ENCODE measurements at regions not wholly inside any gene's neighbourhood (a gene's known extent, or its start where the extent isn't known, plus 50 kb on each side); places are given as distances from the start of the nearest gene placed in this dataset.

GRCh38 chr22:48822278-48823233, 1005.1 kb downstream of the BRD1 start:
- Histone ChIP-seq H3K36me3 (replicated peaks in 1 of 2; ENCODE audit: control insufficient read depth in 1 of 2, insufficient read depth in 2 of 2, low read length in 2 of 2) (no peaks in the 10 kb centered on the region), H3K4me3 (replicated peaks in 1 of 3; ENCODE audit: insufficient read depth in 1 of 3, low read depth in 2 of 3, low read length in 3 of 3) (no peak overlapping the region), H3K27me3 (ENCODE audit: control insufficient read depth in 1 of 2, insufficient read depth in 2 of 2, low read length in 2 of 2) (peaks cover 2 to 17% of the 10 kb centered on the region in 2 experiments; a peak in 3 of 5 replicates), H2AFZ (ENCODE audit: low read length) (no peak overlapping the region), H4K20me1 (ENCODE audit: insufficient read depth, low read length) (no peaks in the 10 kb centered on the region), H3K79me2 (ENCODE audit: insufficient read depth, low read length) (no peaks in the 10 kb centered on the region), H3K4me1 (ENCODE audit: insufficient read depth, low read length) (no peaks in the 10 kb centered on the region), H3K27ac (ENCODE audit: extremely low read length, insufficient read depth, low read length) (no peak overlapping the region), H3K4me2 (ENCODE audit: low read depth, low read length) (no peak overlapping the region), H3K9me3 (ENCODE audit: low read length) (no peaks in the 10 kb centered on the region), H3K9ac (ENCODE audit: insufficient read depth, low read depth, low read length) (no peak overlapping the region)
- ATAC-seq (no peak), FAIRE-seq (no peak), DNase-seq (ENCODE audit: low spot score) (no peak)
- ChIA-PET POLR2A (no interaction called here), CTCF (ENCODE audit: low intra/inter-chr PET ratio, low total read pairs) (no interaction called here)
- in situ Hi-C loops (cut with HindIII; ENCODE audit: extremely low pct_ligation_motif_present, low pct_unique_long_range_greater_than_20kb), result no loop called here
- no peak for TF ChIP-seq SPEN (CRISPR knock-in tag; IDR thresholded peaks at IDR 0.05; ENCODE audit: low read depth)
- TF ChIP-seq, protein P1, sequence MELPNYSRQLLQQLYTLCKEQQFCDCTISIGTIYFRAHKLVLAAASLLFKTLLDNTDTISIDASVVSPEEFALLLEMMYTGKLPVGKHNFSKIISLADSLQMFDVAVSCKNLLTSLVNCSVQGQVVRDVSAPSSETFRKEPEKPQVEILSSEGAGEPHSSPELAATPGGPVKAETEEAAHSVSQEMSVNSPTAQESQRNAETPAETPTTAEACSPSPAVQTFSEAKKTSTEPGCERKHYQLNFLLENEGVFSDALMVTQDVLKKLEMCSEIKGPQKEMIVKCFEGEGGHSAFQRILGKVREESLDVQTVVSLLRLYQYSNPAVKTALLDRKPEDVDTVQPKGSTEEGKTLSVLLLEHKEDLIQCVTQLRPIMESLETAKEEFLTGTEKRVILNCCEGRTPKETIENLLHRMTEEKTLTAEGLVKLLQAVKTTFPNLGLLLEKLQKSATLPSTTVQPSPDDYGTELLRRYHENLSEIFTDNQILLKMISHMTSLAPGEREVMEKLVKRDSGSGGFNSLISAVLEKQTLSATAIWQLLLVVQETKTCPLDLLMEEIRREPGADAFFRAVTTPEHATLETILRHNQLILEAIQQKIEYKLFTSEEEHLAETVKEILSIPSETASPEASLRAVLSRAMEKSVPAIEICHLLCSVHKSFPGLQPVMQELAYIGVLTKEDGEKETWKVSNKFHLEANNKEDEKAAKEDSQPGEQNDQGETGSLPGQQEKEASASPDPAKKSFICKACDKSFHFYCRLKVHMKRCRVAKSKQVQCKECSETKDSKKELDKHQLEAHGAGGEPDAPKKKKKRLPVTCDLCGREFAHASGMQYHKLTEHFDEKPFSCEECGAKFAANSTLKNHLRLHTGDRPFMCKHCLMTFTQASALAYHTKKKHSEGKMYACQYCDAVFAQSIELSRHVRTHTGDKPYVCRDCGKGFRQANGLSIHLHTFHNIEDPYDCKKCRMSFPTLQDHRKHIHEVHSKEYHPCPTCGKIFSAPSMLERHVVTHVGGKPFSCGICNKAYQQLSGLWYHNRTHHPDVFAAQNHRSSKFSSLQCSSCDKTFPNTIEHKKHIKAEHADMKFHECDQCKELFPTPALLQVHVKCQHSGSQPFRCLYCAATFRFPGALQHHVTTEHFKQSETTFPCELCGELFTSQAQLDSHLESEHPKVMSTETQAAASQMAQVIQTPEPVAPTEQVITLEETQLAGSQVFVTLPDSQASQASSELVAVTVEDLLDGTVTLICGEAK (IDR thresholded peaks at IDR 0.05), result no peak
- TF ChIP-seq, protein P1 (CRISPR knock-in tag; IDR thresholded peaks at IDR 0.05), result peak; percentile 89
- TF ChIP-seq ESRRA (CRISPR knock-in tag; IDR thresholded peaks at IDR 0.05; ENCODE audit: low read depth), result no peak
- intact Hi-C loops (cut with micrococcal nuclease; ENCODE audit: unreplicated experiment), result no loop called here
- 56% methylated on average over 11 of the region's 19 CpGs for WGBS (ENCODE audit: low lambda C conversion rate)
- no TSS peak for BruUV-seq (replicated peaks)

All from HepG2 (cell line).